ENCODE measurements at regions not wholly inside any gene's neighbourhood (a gene's known extent, or its start where the extent isn't known, plus 50 kb on each side); places are given as distances from the start of the nearest gene placed in this dataset.

- H4K20me1 ChIP-seq (ENCODE audit: control insufficient read depth, extremely low read depth, insufficient read depth, low read length) = no peaks in the 10 kb centered on the region
- H2AFZ ChIP-seq (ENCODE audit: control insufficient read depth, low read length) = no peak overlapping the region
- peaks cover 35% of the 10 kb centered on the region for H3K4me1 ChIP-seq (ENCODE audit: control insufficient read depth, extremely low read depth, insufficient read depth, low read length)
- peak overlapping the region; percentile 30 for H3K4me2 ChIP-seq (ENCODE audit: control insufficient read depth, extremely low read depth, insufficient read depth, low read depth, low read length)
- TF ChIP-seq CTCF (optimal IDR thresholded peaks at IDR 0.05 in 1 of 3, IDR thresholded peaks at IDR 0.05 in 1 of 3, conservative IDR thresholded peaks at IDR 0.05 in 1 of 3; ENCODE audit: extremely low read depth in 1 of 3, insufficient read depth in 2 of 3, low read length in 3 of 3) (no peak), EZH2 (IDR thresholded peaks at IDR 0.05; ENCODE audit: low read length) (no peak)
- no peaks in the 10 kb centered on the region for H3K9me1 ChIP-seq (ENCODE audit: control insufficient read depth, extremely low read depth, insufficient read depth, low read length)
- H3K9me3 ChIP-seq (ENCODE audit: control insufficient read depth, low read depth, low read length) = no peaks in the 10 kb centered on the region
- DNase-seq (ENCODE audit: low read depth, low spot score) = peak; percentile 38
- peak; percentile 48 for FAIRE-seq
- no peaks in the 10 kb centered on the region for H3K79me2 ChIP-seq (ENCODE audit: control insufficient read depth, insufficient read depth, low read length)
- no peaks in the 10 kb centered on the region for H3K36me3 ChIP-seq (ENCODE audit: control insufficient read depth in 2 of 2, extremely low read depth in 1 of 2, insufficient read depth in 2 of 2, low read length in 2 of 2)
- dilution Hi-C loops (cut with MboI; ENCODE audit: extremely low pct_ligation_motif_present, low sequenced_read_pairs) = no loop called here
- H3K27me3 ChIP-seq (ENCODE audit: control insufficient read depth, extremely low read depth, insufficient read depth, low read length) = no peaks in the 10 kb centered on the region
- no peak overlapping the region for H3K4me3 ChIP-seq (ENCODE audit: control insufficient read depth in 2 of 3, extremely low read depth in 1 of 3, insufficient read depth in 2 of 3, low read depth in 1 of 3, low read length in 3 of 3)
- H3K9ac ChIP-seq (ENCODE audit: control insufficient read depth, extremely low read depth, insufficient read depth, low read length) = no peak overlapping the region
- peak overlapping the region; percentile 25 for H3K27ac ChIP-seq (ENCODE audit: control insufficient read depth, insufficient read depth, low read length)
Observed at GRCh38 chr10:89115876-89116627, 91.1 kb downstream of the CH25H start.

GRCh38 chr10:89114846-89115625 is 92.1 kb downstream of the CH25H start:
- dilution Hi-C loops (cut with MboI; ENCODE audit: extremely low pct_ligation_motif_present, low sequenced_read_pairs) = no loop called here
- DNase-seq (ENCODE audit: low read depth, low spot score) (no peak), FAIRE-seq (no peak)
- TF ChIP-seq EZH2 (IDR thresholded peaks at IDR 0.05; ENCODE audit: low read length) (no peak), CTCF (optimal IDR thresholded peaks at IDR 0.05 in 1 of 3, IDR thresholded peaks at IDR 0.05 in 1 of 3, conservative IDR thresholded peaks at IDR 0.05 in 1 of 3; ENCODE audit: extremely low read depth in 1 of 3, insufficient read depth in 2 of 3, low read length in 3 of 3) (no peak)
- H3K9me1 ChIP-seq (ENCODE audit: control insufficient read depth, extremely low read depth, insufficient read depth, low read length) = no peaks in the 10 kb centered on the region
- no peaks in the 10 kb centered on the region for H4K20me1 ChIP-seq (ENCODE audit: control insufficient read depth, extremely low read depth, insufficient read depth, low read length)
- no peaks in the 10 kb centered on the region for H3K27me3 ChIP-seq (ENCODE audit: control insufficient read depth, extremely low read depth, insufficient read depth, low read length)
- no peak overlapping the region for H2AFZ ChIP-seq (ENCODE audit: control insufficient read depth, low read length)
- no peak overlapping the region for H3K4me3 ChIP-seq (ENCODE audit: control insufficient read depth in 2 of 3, extremely low read depth in 1 of 3, insufficient read depth in 2 of 3, low read depth in 1 of 3, low read length in 3 of 3)
- H3K79me2 ChIP-seq (ENCODE audit: control insufficient read depth, insufficient read depth, low read length) = no peaks in the 10 kb centered on the region
- no peak overlapping the region for H3K4me2 ChIP-seq (ENCODE audit: control insufficient read depth, extremely low read depth, insufficient read depth, low read depth, low read length)
- H3K9me3 ChIP-seq (ENCODE audit: control insufficient read depth, low read depth, low read length) = no peaks in the 10 kb centered on the region
- no peaks in the 10 kb centered on the region for H3K36me3 ChIP-seq (ENCODE audit: control insufficient read depth in 2 of 2, extremely low read depth in 1 of 2, insufficient read depth in 2 of 2, low read length in 2 of 2)
- H3K4me1 ChIP-seq (ENCODE audit: control insufficient read depth, extremely low read depth, insufficient read depth, low read length) = peaks cover 35% of the 10 kb centered on the region
- H3K27ac ChIP-seq (ENCODE audit: control insufficient read depth, insufficient read depth, low read length) = no peak overlapping the region
- no peak overlapping the region for H3K9ac ChIP-seq (ENCODE audit: control insufficient read depth, extremely low read depth, insufficient read depth, low read length)
